Bronchial epithelial cell (primary cell): ENCODE measurements at regions not wholly inside any gene's neighbourhood (a gene's known extent, or its start where the extent isn't known, plus 50 kb on each side); places are given as distances from the start of the nearest gene placed in this dataset.
A peak's percentile ranks its signal among the peaks of the same experiment; 100 is the strongest.

ENCODE experiments used
- DNase-seq: peaks from one replicate; pipeline ENCODE4 v3.0.0-alpha.2; 2010; ENCODE audit warnings: low read depth
- FAIRE-seq: peaks from 2 replicates; lab custom pipeline; 2011; peaks lifted over from hg19 to GRCh38; lab: Jason Lieb, UNC
- H3K27me3 ChIP-seq: 2 replicates; pipeline ENCODE4 v1.5.1; 2011; ENCODE audit warnings: low read length; ENCODE audit not compliant: control insufficient read depth, insufficient read depth
- H3K36me3 ChIP-seq: 2 replicates; pipeline ENCODE4 v1.5.1; 2011; ENCODE audit warnings: low read length; ENCODE audit not compliant: control insufficient read depth, insufficient read depth
- H3K4me3 ChIP-seq: 2 replicates; pipeline ENCODE4 v1.5.1; 2011; ENCODE audit warnings: mild to moderate bottlenecking, low read depth, low read length, control low read depth
- CTCF ChIP-seq: IDR thresholded peaks from 2 replicates; pipeline ENCODE4 v1.5.1; 2011; ENCODE audit warnings: mild to moderate bottlenecking, moderate library complexity, low read length, control low read depth, inconsistent platforms; ENCODE audit not compliant: insufficient read depth, severe bottlenecking

- FAIRE-seq (no peak), DNase-seq (no peak)
- H3K4me3 ChIP-seq = no peak overlapping the region
- no peaks in the 10 kb centered on the region for H3K36me3 ChIP-seq
- no peaks in the 10 kb centered on the region for H3K27me3 ChIP-seq
- no peak for TF ChIP-seq CTCF
Measured at GRCh38 chr2:235162837-235163197, 211.0 kb downstream of the SH3BP4 start.

- no peak for TF ChIP-seq CTCF
- FAIRE-seq (no peak), DNase-seq (no peak)
Measured at GRCh38 chr2:235165136-235165535, 213.3 kb downstream of the SH3BP4 start.

GRCh38 chr2:235165631-235166030 lies 213.8 kb downstream of the SH3BP4 start:
- no peak for TF ChIP-seq CTCF
- FAIRE-seq (no peak), DNase-seq (peak; percentile 55)
- Histone ChIP-seq H3K27me3 (no peaks in the 10 kb centered on the region), H3K4me3 (no peak overlapping the region), H3K36me3 (no peaks in the 10 kb centered on the region)

More at GRCh38 chr2:235165136-235165535, 213.3 kb downstream of the SH3BP4 start:
- Histone ChIP-seq H3K27me3 (no peaks in the 10 kb centered on the region), H3K4me3 (no peak overlapping the region), H3K36me3 (no peaks in the 10 kb centered on the region)

GRCh38 chr2:235168174-235168979 lies 216.6 kb downstream of the SH3BP4 start:
- no peak for TF ChIP-seq CTCF
- FAIRE-seq (peak; percentile 83), DNase-seq (no peak)
- H3K36me3 ChIP-seq = no peaks in the 10 kb centered on the region
- no peak overlapping the region for H3K4me3 ChIP-seq
- H3K27me3 ChIP-seq = no peaks in the 10 kb centered on the region

- DNase-seq (peak; percentile 48), FAIRE-seq (no peak)
- Histone ChIP-seq H3K27me3 (no peaks in the 10 kb centered on the region), H3K36me3 (no peaks in the 10 kb centered on the region), H3K4me3 (no peak overlapping the region)
- no peak for TF ChIP-seq CTCF
Measured at GRCh38 chr2:235170016-235170415, 218.2 kb downstream of the SH3BP4 start.
